LNCaP clone FGC (cell line): ENCODE measurements at regions not wholly inside any gene's neighbourhood (a gene's known extent, or its start where the extent isn't known, plus 50 kb on each side); places are given as distances from the start of the nearest gene placed in this dataset.

Experiments
- DNase-seq: peaks from one replicate; pipeline ENCODE4 v3.0.0-alpha.2; 2011; ENCODE audit warnings: low read depth
- H3K4me3 ChIP-seq: 2 replicates; pipeline ENCODE4 v1.5.1; 2011; ENCODE audit warnings: mild to moderate bottlenecking, low read depth, low read length, control low read depth
- CTCF ChIP-seq: IDR thresholded peaks from 2 replicates; pipeline ENCODE4 v1.5.1; 2012; ENCODE audit warnings: mild to moderate bottlenecking; ENCODE audit not compliant: control insufficient read depth, insufficient read depth; ENCODE audit errors: extremely low read depth

GRCh38 chr6:14722704-14723103 lies 523.2 kb upstream of the JARID2 start:
- no peak for TF ChIP-seq CTCF
- H3K4me3 ChIP-seq = no peak overlapping the region

GRCh38 chr6:14723535-14724086 lies 522.3 kb upstream of the JARID2 start:
- DNase-seq = no peak
- no peak for TF ChIP-seq CTCF
- H3K4me3 ChIP-seq = no peak overlapping the region

More at GRCh38 chr6:14722704-14723103, 523.2 kb upstream of the JARID2 start:
- DNase-seq = no peak

GRCh38 chr6:14724549-14724948 lies 521.3 kb upstream of the JARID2 start:
- no peak for TF ChIP-seq CTCF
- DNase-seq = no peak
- no peak overlapping the region for H3K4me3 ChIP-seq

- no peak for TF ChIP-seq CTCF
- DNase-seq = no peak
- H3K4me3 ChIP-seq = no peak overlapping the region
These were observed 518.9 kb upstream of the JARID2 start for GRCh38 chr6:14726816-14727493.

- no peak for TF ChIP-seq CTCF
These were observed 518.1 kb upstream of the JARID2 start for GRCh38 chr6:14727494-14728395.

GRCh38 chr6:14728396-14729024 lies 517.4 kb upstream of the JARID2 start:
- no peak for DNase-seq
- no peak overlapping the region for H3K4me3 ChIP-seq
- no peak for TF ChIP-seq CTCF

More at GRCh38 chr6:14727494-14728395, 518.1 kb upstream of the JARID2 start:
- no peak for DNase-seq
- no peak overlapping the region for H3K4me3 ChIP-seq
